ENCODE measurements at regions not wholly inside any gene's neighbourhood (a gene's known extent, or its start where the extent isn't known, plus 50 kb on each side); places are given as distances from the start of the nearest gene placed in this dataset.

DNA sequence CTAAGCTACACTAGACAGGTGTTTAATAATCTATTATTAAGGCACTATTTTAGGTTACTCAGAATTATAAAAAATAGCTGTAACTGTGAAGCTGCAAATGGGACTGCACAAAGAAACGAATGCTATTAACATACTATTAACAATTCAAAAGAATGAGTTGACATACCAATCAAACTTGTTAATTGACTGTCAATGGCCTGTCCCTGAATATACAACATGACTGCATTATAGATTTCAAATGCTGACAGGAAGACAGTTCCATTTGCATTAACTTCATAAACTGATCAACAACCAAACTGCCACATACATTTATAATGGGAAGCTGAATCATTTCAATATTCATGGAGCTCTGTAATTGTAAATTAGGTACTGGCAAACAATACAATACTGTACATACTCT, 169.0 kb upstream of the NANOGP8 start:
- TF ChIP-seq, protein P1, sequence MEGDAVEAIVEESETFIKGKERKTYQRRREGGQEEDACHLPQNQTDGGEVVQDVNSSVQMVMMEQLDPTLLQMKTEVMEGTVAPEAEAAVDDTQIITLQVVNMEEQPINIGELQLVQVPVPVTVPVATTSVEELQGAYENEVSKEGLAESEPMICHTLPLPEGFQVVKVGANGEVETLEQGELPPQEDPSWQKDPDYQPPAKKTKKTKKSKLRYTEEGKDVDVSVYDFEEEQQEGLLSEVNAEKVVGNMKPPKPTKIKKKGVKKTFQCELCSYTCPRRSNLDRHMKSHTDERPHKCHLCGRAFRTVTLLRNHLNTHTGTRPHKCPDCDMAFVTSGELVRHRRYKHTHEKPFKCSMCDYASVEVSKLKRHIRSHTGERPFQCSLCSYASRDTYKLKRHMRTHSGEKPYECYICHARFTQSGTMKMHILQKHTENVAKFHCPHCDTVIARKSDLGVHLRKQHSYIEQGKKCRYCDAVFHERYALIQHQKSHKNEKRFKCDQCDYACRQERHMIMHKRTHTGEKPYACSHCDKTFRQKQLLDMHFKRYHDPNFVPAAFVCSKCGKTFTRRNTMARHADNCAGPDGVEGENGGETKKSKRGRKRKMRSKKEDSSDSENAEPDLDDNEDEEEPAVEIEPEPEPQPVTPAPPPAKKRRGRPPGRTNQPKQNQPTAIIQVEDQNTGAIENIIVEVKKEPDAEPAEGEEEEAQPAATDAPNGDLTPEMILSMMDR (conservative IDR thresholded peaks at IDR 0.05) = no peak
- no peak for TF ChIP-seq EZH2 (IDR thresholded peaks at IDR 0.05; ENCODE audit: low read depth)
